Keratinocyte (primary cell): ENCODE measurements at regions not wholly inside any gene's neighbourhood (a gene's known extent, or its start where the extent isn't known, plus 50 kb on each side); places are given as distances from the start of the nearest gene placed in this dataset.
"Not testable (repeated sequence)": the region's sequence is repeated elsewhere in the genome, so short reads cannot be mapped to it uniquely, and the experiment has no call there.

Experiments used
- EZH2 ChIP-seq: IDR thresholded peaks from one replicate; pipeline ENCODE4 v1.6.1; 2012; ENCODE audit warnings: inconsistent platforms, mild to moderate bottlenecking, low read length, moderate library complexity
- TF ChIP-seq, protein P1 (sequence below), 3 experiments: IDR thresholded peaks in 1 of 3; conservative IDR thresholded peaks in 1 of 3; optimal IDR thresholded peaks in 1 of 3; 2 replicates in 2 of 3; 3 replicates in 1 of 3; pipeline versions ENCODE3 to v1.5.1; 2011; ENCODE audit warnings: low read length in 3 of 3, mild to moderate bottlenecking in 3 of 3, moderate library complexity in 2 of 3, control low read depth in 1 of 3, inconsistent platforms in 1 of 3; ENCODE audit not compliant: insufficient read depth in 2 of 3; ENCODE audit errors: extremely low read depth in 1 of 3

DNA sequence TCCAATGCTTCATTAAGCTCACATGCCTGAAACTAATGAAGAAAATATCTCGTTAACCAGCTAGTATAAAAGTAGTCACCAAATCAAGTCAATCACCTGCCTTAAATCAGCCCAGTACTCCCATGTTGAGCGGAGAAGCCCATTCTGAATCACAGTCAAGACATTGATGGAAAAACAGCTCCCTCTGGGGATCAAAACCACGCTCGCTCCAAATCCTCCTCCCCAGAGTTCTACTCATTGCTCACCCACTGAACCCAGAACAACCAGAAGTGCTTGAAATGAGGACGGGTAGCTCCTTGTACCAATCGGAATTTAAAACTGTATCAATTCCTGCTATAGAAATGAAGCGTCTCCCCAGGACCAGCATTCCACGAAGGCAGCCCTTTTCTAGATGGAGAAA, 90.0 kb upstream of the ZNF195 start:
- TF ChIP-seq, protein P1, sequence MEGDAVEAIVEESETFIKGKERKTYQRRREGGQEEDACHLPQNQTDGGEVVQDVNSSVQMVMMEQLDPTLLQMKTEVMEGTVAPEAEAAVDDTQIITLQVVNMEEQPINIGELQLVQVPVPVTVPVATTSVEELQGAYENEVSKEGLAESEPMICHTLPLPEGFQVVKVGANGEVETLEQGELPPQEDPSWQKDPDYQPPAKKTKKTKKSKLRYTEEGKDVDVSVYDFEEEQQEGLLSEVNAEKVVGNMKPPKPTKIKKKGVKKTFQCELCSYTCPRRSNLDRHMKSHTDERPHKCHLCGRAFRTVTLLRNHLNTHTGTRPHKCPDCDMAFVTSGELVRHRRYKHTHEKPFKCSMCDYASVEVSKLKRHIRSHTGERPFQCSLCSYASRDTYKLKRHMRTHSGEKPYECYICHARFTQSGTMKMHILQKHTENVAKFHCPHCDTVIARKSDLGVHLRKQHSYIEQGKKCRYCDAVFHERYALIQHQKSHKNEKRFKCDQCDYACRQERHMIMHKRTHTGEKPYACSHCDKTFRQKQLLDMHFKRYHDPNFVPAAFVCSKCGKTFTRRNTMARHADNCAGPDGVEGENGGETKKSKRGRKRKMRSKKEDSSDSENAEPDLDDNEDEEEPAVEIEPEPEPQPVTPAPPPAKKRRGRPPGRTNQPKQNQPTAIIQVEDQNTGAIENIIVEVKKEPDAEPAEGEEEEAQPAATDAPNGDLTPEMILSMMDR (optimal IDR thresholded peaks at IDR 0.05 in 1 of 3, IDR thresholded peaks at IDR 0.05 in 1 of 3, conservative IDR thresholded peaks at IDR 0.05 in 1 of 3; ENCODE audit: extremely low read depth in 1 of 3, insufficient read depth in 2 of 3, low read length in 3 of 3) = not testable (repeated sequence)
- TF ChIP-seq EZH2 = not testable (repeated sequence)
